Tibial artery (tissue), 4 donors: ENCODE measurements at regions not wholly inside any gene's neighbourhood (a gene's known extent, or its start where the extent isn't known, plus 50 kb on each side); places are given as distances from the start of the nearest gene placed in this dataset.

Source experiments
- DNase-seq, 2 donors: peaks; one replicate each; pipeline ENCODE4 v3.0.0-alpha.2; 2019
- H3K27ac ChIP-seq, 2 donors: fragments of 200-600 bp; sonication (generic) in 1 of 2; 1 replicate in 1 of 2; 2 replicates in 1 of 2; pipeline ENCODE4 v1.5.1; 2018 to 2019; ENCODE audit warnings: mild to moderate bottlenecking in 1 of 2
- H3K27me3 ChIP-seq, 2 donors: fragments of 200-600 bp; sonication (generic) in 1 of 2; one replicate each; pipeline versions ENCODE4 v1.5.1 to v1.6.0; 2016 to 2019
- H3K36me3 ChIP-seq, 3 donors: fragments of 200-600 bp; sonication (generic) in 2 of 3; one replicate each; pipeline ENCODE4 v1.5.1; 2016 to 2019; ENCODE audit warnings: mild to moderate bottlenecking in 2 of 3
- H3K4me1 ChIP-seq, 4 donors: fragments of 200-600 bp; sonication (generic) in 2 of 4; 1 replicate in 3 of 4; 2 replicates in 1 of 4; pipeline ENCODE4 v1.5.1; 2016 to 2019
- H3K4me3 ChIP-seq, 2 donors: fragments of 200-600 bp; sonication (generic) in 1 of 2; 1 replicate in 1 of 2; 2 replicates in 1 of 2; pipeline ENCODE4 v1.5.1; 2018 to 2019; ENCODE audit warnings: mild to moderate bottlenecking in 2 of 2
- H3K9me3 ChIP-seq, 3 donors: fragments of 200-600 bp; sonication (generic) in 1 of 3; one replicate each; pipeline ENCODE4 v1.5.1; 2016 to 2019
- intact Hi-C: fragments of 100-400 bp; cut with DNase I; formaldehyde crosslinking; loops from one replicate; pipeline ENCODE4 v1.15.0; 2023; ENCODE audit warnings: low total_unique reads
- TF ChIP-seq, protein P1 (sequence below), 2 experiments: fragments of 200-600 bp in 1 of 2; fragments of 450-650 bp in 1 of 2; IDR thresholded peaks; one replicate each; pipeline ENCODE4 v1.5.1; 2017 to 2019; ENCODE audit warnings: antibody characterized with exemption in 2 of 2, mild to moderate bottlenecking in 1 of 2, moderate library complexity in 1 of 2

DNA sequence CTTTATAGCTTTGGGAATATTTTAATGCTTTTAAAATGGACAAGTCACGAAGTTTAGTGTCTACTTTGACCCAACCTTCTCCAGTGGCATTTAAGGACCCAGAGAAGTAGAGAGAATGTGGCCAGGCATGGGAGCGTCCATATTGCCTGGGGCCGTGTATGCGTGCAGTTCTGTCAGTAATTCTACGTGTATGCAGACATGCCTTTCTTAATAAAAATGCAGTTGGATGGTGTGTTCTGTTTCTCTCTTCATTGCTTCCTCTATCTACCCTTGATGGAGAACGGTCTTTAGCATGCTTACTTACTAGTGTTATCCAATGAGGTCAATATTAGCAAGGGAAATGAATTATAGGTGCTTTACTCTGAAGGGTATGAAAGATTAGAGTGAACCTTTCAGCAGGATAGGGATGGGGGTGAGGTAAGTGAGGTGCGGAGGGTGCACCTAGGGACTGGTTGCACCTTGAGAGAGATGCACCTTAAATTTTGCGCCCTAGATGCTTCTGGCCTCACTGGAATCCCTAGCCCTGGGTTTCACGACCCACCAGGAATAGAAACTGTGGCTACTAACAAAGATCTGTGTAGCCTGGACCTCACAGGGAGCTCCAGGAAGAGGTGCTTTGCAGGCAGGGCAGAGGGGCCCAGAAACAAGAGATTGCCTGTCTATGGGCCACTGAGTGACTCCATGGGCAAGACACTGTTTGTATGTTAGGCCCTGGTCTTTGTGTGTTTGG, 194.3 kb downstream of the MYCN start:
- H3K9me3 ChIP-seq, result no peaks in the 10 kb centered on the region

DNA sequence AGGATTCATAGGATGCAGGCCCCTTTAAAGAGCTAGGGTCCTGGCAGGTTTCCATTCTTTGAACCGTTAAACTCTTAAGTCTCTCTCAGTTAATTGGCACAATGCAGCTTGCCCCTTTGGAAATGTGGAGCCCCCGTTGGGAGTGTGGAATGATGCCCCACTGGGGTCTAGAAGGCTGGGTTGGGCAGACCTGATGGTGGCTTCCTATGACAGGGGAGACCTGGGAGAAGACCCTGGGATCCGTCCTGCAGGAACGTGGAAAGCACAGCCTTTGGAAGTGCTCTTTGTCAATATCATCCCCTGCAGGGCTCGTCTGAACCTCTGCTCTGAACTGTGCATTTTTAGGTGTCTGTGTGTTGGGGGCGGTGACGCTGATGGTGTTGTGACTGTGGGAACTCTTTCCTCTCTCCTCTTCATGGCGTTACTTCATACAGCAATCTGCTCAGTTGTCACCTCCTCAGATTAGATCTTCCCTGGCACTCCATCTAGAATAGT, 190.6 kb downstream of the MYCN start:
- H3K27ac ChIP-seq, result no peak overlapping the region
- TF ChIP-seq, protein P1, sequence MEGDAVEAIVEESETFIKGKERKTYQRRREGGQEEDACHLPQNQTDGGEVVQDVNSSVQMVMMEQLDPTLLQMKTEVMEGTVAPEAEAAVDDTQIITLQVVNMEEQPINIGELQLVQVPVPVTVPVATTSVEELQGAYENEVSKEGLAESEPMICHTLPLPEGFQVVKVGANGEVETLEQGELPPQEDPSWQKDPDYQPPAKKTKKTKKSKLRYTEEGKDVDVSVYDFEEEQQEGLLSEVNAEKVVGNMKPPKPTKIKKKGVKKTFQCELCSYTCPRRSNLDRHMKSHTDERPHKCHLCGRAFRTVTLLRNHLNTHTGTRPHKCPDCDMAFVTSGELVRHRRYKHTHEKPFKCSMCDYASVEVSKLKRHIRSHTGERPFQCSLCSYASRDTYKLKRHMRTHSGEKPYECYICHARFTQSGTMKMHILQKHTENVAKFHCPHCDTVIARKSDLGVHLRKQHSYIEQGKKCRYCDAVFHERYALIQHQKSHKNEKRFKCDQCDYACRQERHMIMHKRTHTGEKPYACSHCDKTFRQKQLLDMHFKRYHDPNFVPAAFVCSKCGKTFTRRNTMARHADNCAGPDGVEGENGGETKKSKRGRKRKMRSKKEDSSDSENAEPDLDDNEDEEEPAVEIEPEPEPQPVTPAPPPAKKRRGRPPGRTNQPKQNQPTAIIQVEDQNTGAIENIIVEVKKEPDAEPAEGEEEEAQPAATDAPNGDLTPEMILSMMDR (IDR thresholded peaks at IDR 0.05), result no peak
- H3K9me3 ChIP-seq, result no peaks in the 10 kb centered on the region
- intact Hi-C loops, result no loop called here
- H3K4me1 ChIP-seq, result no peaks in the 10 kb centered on the region
- H3K27me3 ChIP-seq, result peaks cover 0 to 4% of the 10 kb centered on the region in 2 donors
- DNase-seq, result no peak
- H3K36me3 ChIP-seq, result no peaks in the 10 kb centered on the region
- no peak overlapping the region for H3K4me3 ChIP-seq

More for the DNA sequence above, 194.3 kb downstream of the MYCN start:
- TF ChIP-seq, protein P1 (IDR thresholded peaks at IDR 0.05), result no peak
- Histone ChIP-seq H3K36me3 (no peaks in the 10 kb centered on the region), H3K4me3 (no peak overlapping the region), H3K27me3 (no peaks in the 10 kb centered on the region), H3K27ac (no peak overlapping the region), H3K4me1 (no peaks in the 10 kb centered on the region)
- intact Hi-C loops, result no loop called here
- DNase-seq, result no peak

DNA sequence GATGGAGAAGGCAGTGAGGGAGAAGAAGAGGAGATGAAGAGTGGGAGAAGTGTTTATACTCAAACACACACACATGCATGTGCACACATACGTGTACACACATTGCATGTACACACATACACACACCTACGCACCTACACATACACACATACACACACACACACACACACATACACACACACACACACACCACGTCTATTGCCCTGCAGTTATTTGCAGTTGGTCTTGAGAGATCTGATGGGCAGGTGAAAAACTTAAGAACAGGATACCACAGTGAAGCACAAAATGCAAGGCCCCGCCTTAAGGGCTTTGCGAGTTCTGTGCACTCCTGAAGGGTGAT, 190.2 kb downstream of the MYCN start:
- Histone ChIP-seq H3K36me3 (no peaks in the 10 kb centered on the region), H3K9me3 (no peaks in the 10 kb centered on the region), H3K4me1 (no peaks in the 10 kb centered on the region), H3K27ac (no peak overlapping the region), H3K4me3 (no peak overlapping the region), H3K27me3 (peaks cover 0 to 9% of the 10 kb centered on the region in 2 donors)
- intact Hi-C loops, result no loop called here
- no peak for DNase-seq
- TF ChIP-seq, protein P1 (IDR thresholded peaks at IDR 0.05), result no peak

DNA sequence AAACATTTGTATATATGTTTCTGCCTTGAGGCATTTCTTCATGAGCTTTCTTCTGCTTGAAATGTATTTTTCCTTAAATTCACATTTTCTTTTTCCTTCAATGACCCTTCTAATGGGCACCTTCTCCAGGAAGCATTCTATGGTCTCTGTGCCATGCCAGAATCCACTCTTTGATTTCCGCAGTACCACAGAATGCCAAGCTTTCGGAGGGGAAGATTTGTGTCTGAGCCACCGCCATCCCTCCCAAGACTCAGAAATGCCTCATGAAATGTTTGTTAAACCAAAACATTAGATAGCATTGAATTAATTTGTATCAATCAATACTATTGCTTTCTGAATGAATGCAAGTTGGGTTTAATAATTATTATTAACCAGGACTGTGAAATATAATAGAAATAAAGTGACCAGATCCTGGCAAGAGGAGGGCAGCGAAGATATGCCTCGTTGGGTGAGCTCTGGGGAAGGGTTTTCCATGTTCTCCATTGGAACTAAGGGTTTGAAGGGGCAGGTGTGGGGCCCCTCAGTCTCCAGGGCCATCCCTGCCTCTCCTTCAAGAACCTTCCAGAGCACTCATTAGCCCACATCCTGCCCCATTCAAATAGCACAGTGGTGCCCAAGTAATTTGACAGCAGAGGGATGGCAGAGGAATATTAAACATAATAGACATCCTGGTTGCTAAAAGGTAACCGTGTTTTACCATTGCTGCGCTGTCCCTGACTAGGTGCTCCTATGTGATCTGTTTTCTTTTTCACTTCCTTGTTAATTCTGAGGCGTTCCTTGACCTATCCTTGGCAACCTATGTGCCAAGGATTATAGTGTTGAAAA, 189.6 kb downstream of the MYCN start:
- H3K4me3 ChIP-seq, result no peak overlapping the region
- TF ChIP-seq, protein P1 (IDR thresholded peaks at IDR 0.05), result no peak
- no peaks in the 10 kb centered on the region for H3K36me3 ChIP-seq
- H3K9me3 ChIP-seq, result no peaks in the 10 kb centered on the region
- no peaks in the 10 kb centered on the region for H3K4me1 ChIP-seq
- intact Hi-C loops, result no loop called here
- no peak overlapping the region for H3K27ac ChIP-seq
- no peak for DNase-seq
- peaks cover 0 to 13% of the 10 kb centered on the region in 2 donors for H3K27me3 ChIP-seq

DNA sequence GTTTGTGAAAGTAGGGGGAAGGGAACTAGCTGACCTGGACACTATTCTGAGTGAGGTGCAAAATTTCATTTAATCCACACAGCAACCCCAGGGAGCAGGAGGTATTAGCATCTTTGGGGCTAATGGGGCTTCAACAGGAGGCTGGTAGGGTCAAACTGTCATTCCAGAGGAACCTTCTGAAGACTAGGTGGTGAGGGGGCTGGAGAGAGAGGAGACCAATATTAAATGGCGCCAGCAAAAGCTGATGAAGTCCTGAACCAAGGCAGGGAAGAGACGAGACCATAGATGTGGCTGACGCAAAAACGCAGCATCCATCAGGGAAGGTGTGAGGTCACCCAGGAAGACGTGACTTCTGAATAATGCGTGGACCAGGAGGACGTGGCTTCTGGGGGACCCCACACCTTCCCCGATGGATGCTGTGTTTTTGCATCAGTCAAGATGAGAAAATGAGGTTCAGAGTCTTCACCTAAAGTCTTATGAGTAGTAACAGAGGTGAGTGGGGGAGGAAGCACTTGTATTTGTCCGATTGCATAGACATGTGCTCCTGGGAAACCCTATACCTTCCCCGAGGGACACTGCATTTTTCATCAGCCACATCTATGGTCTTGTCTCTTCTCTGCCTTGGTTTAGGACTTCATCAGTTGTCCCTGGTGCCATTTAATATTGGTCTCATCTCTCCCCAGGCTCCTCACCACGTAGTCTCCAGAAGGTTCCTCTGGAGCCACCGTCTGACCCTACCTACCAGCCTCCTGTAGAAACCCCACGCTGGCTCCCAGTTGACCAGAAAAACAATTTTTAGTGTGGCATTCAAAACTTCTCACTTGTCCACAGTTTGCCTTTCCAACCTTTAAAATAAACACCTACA, 188.6 kb downstream of the MYCN start:
- Histone ChIP-seq H3K4me1 (no peaks in the 10 kb centered on the region), H3K27me3 (peaks cover 0 to 19% of the 10 kb centered on the region in 2 donors), H3K27ac (no peak overlapping the region), H3K9me3 (no peaks in the 10 kb centered on the region), H3K4me3 (no peak overlapping the region), H3K36me3 (no peaks in the 10 kb centered on the region)
- no peak for DNase-seq
- intact Hi-C loops, result no loop called here
- TF ChIP-seq, protein P1 (IDR thresholded peaks at IDR 0.05), result no peak
